Chondrocyte (in vitro differentiated cells): ENCODE measurements at regions not wholly inside any gene's neighbourhood (a gene's known extent, or its start where the extent isn't known, plus 50 kb on each side); places are given as distances from the start of the nearest gene placed in this dataset.
"Not testable (repeated sequence)": the region's sequence is repeated elsewhere in the genome, so short reads cannot be mapped to it uniquely, and the experiment has no call there.

Source experiments
- DNase-seq: peaks from one replicate; pipeline ENCODE4 v3.0.0; 2021; ENCODE audit warnings: mixed read lengths, low spot score
- H3K27ac Mint-ChIP-seq: one replicate; pipeline ENCODE4 v1.8.0; 2021; ENCODE audit warnings: mild to moderate bottlenecking, moderate library complexity, mixed read lengths; ENCODE audit not compliant: unreplicated experiment
- H3K27me3 Mint-ChIP-seq: 2 replicates; pipeline ENCODE4 v1.8.0; 2021; ENCODE audit warnings: low read depth, mixed read lengths
- H3K36me3 Mint-ChIP-seq: 2 replicates; pipeline ENCODE4 v1.8.0; 2021; ENCODE audit warnings: low read depth, mixed read lengths
- H3K4me1 Mint-ChIP-seq: 2 replicates; pipeline ENCODE4 v1.8.0; 2021; ENCODE audit warnings: low read depth, mild to moderate bottlenecking, mixed read lengths
- H3K4me3 Mint-ChIP-seq: one replicate; pipeline ENCODE4 v1.8.0; 2021; ENCODE audit warnings: mild to moderate bottlenecking, moderate library complexity, mixed read lengths; ENCODE audit not compliant: unreplicated experiment
- H3K9me3 Mint-ChIP-seq: 2 replicates; pipeline ENCODE4 v1.8.0; 2021; ENCODE audit warnings: low read depth, mixed read lengths
- TF ChIP-seq, protein P1 (sequence below): fragments of 200-600 bp; sonication (generic); IDR thresholded peaks from 2 replicates; pipeline ENCODE4 v1.5.0; 2021; ENCODE audit warnings: antibody characterized with exemption, mild to moderate bottlenecking, moderate library complexity

DNA sequence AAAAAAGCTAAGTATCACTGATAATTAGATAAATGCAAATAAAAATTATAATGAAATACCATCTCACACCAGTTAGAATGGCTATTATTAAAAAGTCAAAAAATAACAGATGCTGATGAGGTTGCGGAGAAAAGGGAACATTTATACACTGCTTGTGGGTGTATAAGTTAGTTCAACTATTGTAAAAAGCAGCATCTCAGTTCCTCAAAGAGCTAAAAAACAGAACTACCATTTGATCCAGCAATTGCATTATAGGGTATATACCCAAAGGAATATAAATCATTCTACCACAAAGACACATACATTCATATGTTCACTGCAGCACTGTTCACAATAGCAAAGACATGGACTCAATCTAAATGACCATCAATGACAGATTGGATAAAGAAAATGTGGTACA lies 120.3 kb upstream of the ZBED5 start:
- no peak overlapping the region for H3K27ac Mint-ChIP-seq
- H3K9me3 Mint-ChIP-seq = peaks cover 12% of the 10 kb centered on the region
- DNase-seq = no peak
- H3K4me3 Mint-ChIP-seq = no peak overlapping the region
- peaks cover 4% of the 10 kb centered on the region for H3K36me3 Mint-ChIP-seq
- H3K4me1 Mint-ChIP-seq = no peaks in the 10 kb centered on the region
- H3K27me3 Mint-ChIP-seq = peaks cover 18% of the 10 kb centered on the region
- TF ChIP-seq, protein P1, sequence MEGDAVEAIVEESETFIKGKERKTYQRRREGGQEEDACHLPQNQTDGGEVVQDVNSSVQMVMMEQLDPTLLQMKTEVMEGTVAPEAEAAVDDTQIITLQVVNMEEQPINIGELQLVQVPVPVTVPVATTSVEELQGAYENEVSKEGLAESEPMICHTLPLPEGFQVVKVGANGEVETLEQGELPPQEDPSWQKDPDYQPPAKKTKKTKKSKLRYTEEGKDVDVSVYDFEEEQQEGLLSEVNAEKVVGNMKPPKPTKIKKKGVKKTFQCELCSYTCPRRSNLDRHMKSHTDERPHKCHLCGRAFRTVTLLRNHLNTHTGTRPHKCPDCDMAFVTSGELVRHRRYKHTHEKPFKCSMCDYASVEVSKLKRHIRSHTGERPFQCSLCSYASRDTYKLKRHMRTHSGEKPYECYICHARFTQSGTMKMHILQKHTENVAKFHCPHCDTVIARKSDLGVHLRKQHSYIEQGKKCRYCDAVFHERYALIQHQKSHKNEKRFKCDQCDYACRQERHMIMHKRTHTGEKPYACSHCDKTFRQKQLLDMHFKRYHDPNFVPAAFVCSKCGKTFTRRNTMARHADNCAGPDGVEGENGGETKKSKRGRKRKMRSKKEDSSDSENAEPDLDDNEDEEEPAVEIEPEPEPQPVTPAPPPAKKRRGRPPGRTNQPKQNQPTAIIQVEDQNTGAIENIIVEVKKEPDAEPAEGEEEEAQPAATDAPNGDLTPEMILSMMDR = no peak

DNA sequence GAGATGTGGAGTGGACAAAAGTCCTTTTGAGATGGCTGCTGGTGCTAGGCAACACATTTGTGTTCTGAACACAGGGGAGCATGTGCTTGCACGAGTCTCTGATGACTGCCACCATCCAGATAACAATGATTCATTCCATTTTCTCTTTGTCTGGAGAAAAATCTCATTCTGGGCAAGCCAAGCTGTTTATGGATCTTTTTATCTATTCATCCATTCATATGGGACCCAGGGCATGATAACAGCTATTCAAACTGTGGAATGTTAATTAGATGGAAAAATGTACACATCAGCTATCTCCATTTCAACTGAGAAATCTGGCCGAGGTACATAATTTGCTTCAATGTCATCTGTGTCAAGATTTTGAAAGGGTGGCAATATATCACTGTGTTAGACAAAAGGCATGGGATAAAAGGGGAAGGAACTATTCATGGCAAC lies 117.5 kb upstream of the ZBED5 start:
- peaks cover 12% of the 10 kb centered on the region for H3K9me3 Mint-ChIP-seq
- peaks cover 13% of the 10 kb centered on the region for H3K27me3 Mint-ChIP-seq
- no peak for DNase-seq
- H3K4me3 Mint-ChIP-seq = no peak overlapping the region
- H3K4me1 Mint-ChIP-seq = no peaks in the 10 kb centered on the region
- TF ChIP-seq, protein P1 = no peak
- peaks cover 4% of the 10 kb centered on the region for H3K36me3 Mint-ChIP-seq
- H3K27ac Mint-ChIP-seq = no peak overlapping the region

DNA sequence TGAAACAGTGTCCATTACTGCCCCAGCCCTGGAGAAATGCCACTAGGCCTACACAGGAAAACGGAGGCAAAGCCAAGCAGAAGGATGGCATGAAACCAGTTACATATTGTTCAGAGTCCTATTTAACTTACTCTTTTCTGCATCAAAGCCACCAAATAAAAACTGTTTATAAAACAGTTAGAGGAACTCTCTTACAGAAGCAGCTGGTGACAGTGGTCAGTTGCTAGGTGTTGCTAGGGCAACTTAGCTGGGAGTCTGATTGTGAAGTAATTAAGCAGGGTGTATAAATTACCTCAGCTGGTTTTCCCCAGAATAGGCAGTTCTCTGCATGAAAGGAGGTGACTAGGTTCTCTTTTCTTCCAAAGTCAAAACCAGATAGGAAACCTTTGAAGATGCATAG lies 115.6 kb upstream of the ZBED5 start:
- Mint-ChIP-seq H3K27ac (no peak overlapping the region), H3K4me1 (no peaks in the 10 kb centered on the region), H3K9me3 (peaks cover 12% of the 10 kb centered on the region), H3K27me3 (peaks cover 8% of the 10 kb centered on the region), H3K4me3 (no peak overlapping the region), H3K36me3 (peaks cover 4% of the 10 kb centered on the region)
- no peak for DNase-seq
- TF ChIP-seq, protein P1 = no peak

DNA sequence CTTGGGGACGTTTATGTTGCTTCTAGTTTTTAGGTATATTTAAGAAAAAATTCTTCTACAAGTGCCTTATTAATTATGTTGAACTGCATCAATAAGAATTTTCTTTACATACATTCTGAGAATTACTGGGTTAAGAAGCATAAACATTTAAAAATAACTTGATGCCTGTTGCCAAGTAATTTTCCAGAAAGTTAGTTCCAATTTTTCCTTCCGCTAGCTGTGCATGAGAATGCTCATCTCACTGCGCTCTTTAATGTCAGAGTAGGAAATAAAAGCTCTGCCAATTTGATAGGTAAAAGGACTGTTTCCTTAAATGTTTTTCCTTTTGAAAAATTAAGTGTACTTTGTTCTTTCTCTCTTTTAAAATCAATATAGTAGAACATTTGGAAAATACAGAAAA lies 113.1 kb upstream of the ZBED5 start:
- TF ChIP-seq, protein P1 = no peak
- DNase-seq = no peak

DNA sequence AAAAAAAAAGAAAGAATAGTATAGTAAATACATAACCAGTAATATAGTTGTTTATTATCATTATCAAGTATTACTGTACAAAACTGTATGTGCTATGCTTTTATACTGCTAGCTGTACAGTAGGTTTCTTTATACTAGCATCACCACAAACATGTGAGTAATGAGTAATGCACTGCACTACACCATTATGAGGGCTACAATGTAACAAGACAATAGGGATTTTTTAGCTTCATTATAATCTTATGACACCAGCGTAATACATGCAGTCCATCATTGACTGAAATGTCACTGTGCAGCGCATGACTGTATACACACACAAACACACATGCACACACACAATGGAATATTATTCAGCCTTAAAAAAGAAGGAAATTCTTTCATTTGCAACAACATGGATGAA lies 111.5 kb upstream of the ZBED5 start:
- no peak overlapping the region for H3K27ac Mint-ChIP-seq
- peaks cover 12% of the 10 kb centered on the region for H3K9me3 Mint-ChIP-seq
- H3K27me3 Mint-ChIP-seq = no peaks in the 10 kb centered on the region
- no peaks in the 10 kb centered on the region for H3K4me1 Mint-ChIP-seq
- no peak for DNase-seq
- H3K4me3 Mint-ChIP-seq = no peak overlapping the region
- H3K36me3 Mint-ChIP-seq = peaks cover 9% of the 10 kb centered on the region
- TF ChIP-seq, protein P1 = no peak

More for the DNA sequence above, 113.1 kb upstream of the ZBED5 start:
- H3K9me3 Mint-ChIP-seq = peaks cover 4% of the 10 kb centered on the region
- peaks cover 1% of the 10 kb centered on the region for H3K36me3 Mint-ChIP-seq
- no peaks in the 10 kb centered on the region for H3K4me1 Mint-ChIP-seq
- H3K27me3 Mint-ChIP-seq = peaks cover under 1% of the 10 kb centered on the region
- no peak overlapping the region for H3K4me3 Mint-ChIP-seq
- H3K27ac Mint-ChIP-seq = no peak overlapping the region

DNA sequence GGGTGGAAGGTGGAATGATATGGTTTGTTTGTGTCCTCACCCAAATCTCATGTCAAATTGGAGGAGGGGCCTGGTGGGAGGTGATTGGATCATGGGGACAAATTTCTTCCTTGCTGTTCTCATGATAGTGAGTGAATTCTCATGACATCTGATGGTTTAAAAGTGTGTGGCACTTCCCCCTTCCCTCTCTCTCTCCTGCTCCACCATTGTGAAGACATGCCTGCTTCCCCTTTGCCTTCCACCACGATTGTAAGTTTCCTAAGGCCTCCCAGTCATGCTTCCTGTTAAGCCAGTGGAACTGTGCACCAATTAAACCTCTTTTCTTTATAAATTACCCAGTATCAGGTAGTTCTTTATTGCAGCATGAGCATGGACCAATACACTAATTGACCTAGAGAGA lies 99.0 kb upstream of the ZBED5 start:
- H3K27ac Mint-ChIP-seq, H3K4me1 Mint-ChIP-seq, H3K36me3 Mint-ChIP-seq, DNase-seq, H3K4me3 Mint-ChIP-seq: not testable (repeated sequence)
- peaks cover 14% of the 10 kb centered on the region for H3K27me3 Mint-ChIP-seq
- peaks cover 19% of the 10 kb centered on the region for H3K9me3 Mint-ChIP-seq
